Endothelial cell of umbilical vein (primary cell): ENCODE measurements at regions not wholly inside any gene's neighbourhood (a gene's known extent, or its start where the extent isn't known, plus 50 kb on each side); places are given as distances from the start of the nearest gene placed in this dataset.

Experiments used
- BruUV-seq: library from RNA; stranded (reverse); fragments of 400-500 nt; replicated peaks from 2 replicates; lab custom pipeline; 2021; lab: Mats Ljungman, UMichigan
- CTCF ChIA-PET: fragments of 300-600, 350-600 bp; sonication (Branson Sonifier 250); formaldehyde crosslinking; loops from one replicate; lab custom pipeline; 2021; ENCODE audit warnings: antibody characterized with exemption, inconsistent platforms; lab: Charles Lee
- POLR2A ChIA-PET: fragments of 300-600, 350-600 bp; sonication (Branson Sonifier 250); formaldehyde crosslinking; loops from one replicate; lab custom pipeline; 2021; ENCODE audit warnings: antibody characterized with exemption, inconsistent platforms; lab: Charles Lee
- DNase-seq: peaks from one replicate; pipeline ENCODE4 v3.0.0-alpha.2; 2011; ENCODE audit warnings: low read depth, low spot score
- FAIRE-seq: peaks from 2 replicates; lab custom pipeline; 2011; peaks lifted over from hg19 to GRCh38; lab: Jason Lieb, UNC
- H2AFZ ChIP-seq: 2 replicates; pipeline ENCODE4 v1.6.0; 2012; ENCODE audit warnings: low read depth, low read length, control low read depth, inconsistent platforms
- H3K27ac ChIP-seq: 2 replicates; pipeline ENCODE4 v1.5.1; 2011; ENCODE audit warnings: low read depth, mild to moderate bottlenecking, control low read depth, low read length, moderate library complexity; ENCODE audit not compliant: insufficient read depth
- H3K27me3 ChIP-seq, 2 experiments: 2 replicates each; pipeline versions ENCODE4 v1.6.0 to v1.6.1; 2011; ENCODE audit warnings: low read length in 2 of 2, mixed read lengths in 1 of 2; ENCODE audit not compliant: control insufficient read depth in 2 of 2, insufficient read depth in 2 of 2
- H3K36me3 ChIP-seq, 2 experiments: 2 replicates in 1 of 2; 3 replicates in 1 of 2; pipeline ENCODE4 v1.5.1; 2011; ENCODE audit warnings: low read length in 2 of 2, mild to moderate bottlenecking in 1 of 2, moderate library complexity in 1 of 2; ENCODE audit not compliant: control insufficient read depth in 2 of 2, insufficient read depth in 2 of 2; ENCODE audit errors: extremely low read depth in 1 of 2
- H3K4me1 ChIP-seq: 3 replicates; pipeline ENCODE4 v1.5.1; 2011; ENCODE audit warnings: mild to moderate bottlenecking, low read length; ENCODE audit not compliant: control insufficient read depth, insufficient read depth; ENCODE audit errors: extremely low read depth
- H3K4me2 ChIP-seq: 2 replicates; pipeline ENCODE4 v1.6.1; 2011; ENCODE audit warnings: low read length, control low read depth, mixed read lengths; ENCODE audit not compliant: insufficient read depth
- H3K4me3 ChIP-seq, 3 experiments: fragments of 200-600 bp in 1 of 3; sonication (generic), shearing (Covaris generic) in 1 of 3; replicated peaks in 1 of 3; 2 replicates each; pipeline ENCODE4 v1.5.1; 2011 to 2016; ENCODE audit warnings: control low read depth in 3 of 3, low read length in 3 of 3, mild to moderate bottlenecking in 2 of 3, inconsistent platforms in 1 of 3, low read depth in 1 of 3, moderate library complexity in 1 of 3; ENCODE audit not compliant: insufficient read depth in 1 of 3
- H3K79me2 ChIP-seq: 2 replicates; pipeline ENCODE4 v1.6.0; 2012; ENCODE audit warnings: low read length, inconsistent platforms; ENCODE audit not compliant: control insufficient read depth, insufficient read depth
- H3K9ac ChIP-seq: replicated peaks from 2 replicates; pipeline ENCODE3; 2011; ENCODE audit warnings: low read length, control low read depth; ENCODE audit not compliant: insufficient read depth; ENCODE audit errors: extremely low read depth
- H3K9me1 ChIP-seq: replicated peaks from 3 replicates; pipeline ENCODE4 v1.6.0; 2011; ENCODE audit warnings: mild to moderate bottlenecking, low read length; ENCODE audit not compliant: control insufficient read depth, insufficient read depth; ENCODE audit errors: extremely low read depth
- H3K9me3 ChIP-seq: replicated peaks from 2 replicates; pipeline ENCODE4 v1.5.1; 2012; ENCODE audit warnings: low read length, inconsistent platforms; ENCODE audit not compliant: control insufficient read depth, insufficient read depth
- H4K20me1 ChIP-seq: replicated peaks from 2 replicates; pipeline ENCODE3; 2011; ENCODE audit warnings: mild to moderate bottlenecking, low read length; ENCODE audit not compliant: control insufficient read depth, insufficient read depth; ENCODE audit errors: extremely low read depth
- CTCF ChIP-seq, 2 donors: IDR thresholded peaks; 1 replicate in 1 of 2; 2 replicates in 1 of 2; pipeline ENCODE4 v1.5.1; 2011; ENCODE audit warnings: low read length in 2 of 2, mild to moderate bottlenecking in 2 of 2, moderate library complexity in 2 of 2, control low read depth in 1 of 2, inconsistent platforms in 1 of 2, low read depth in 1 of 2; ENCODE audit not compliant: insufficient read depth in 1 of 2; ENCODE audit errors: extremely low read depth in 1 of 2
- EZH2 ChIP-seq: IDR thresholded peaks from 2 replicates; pipeline ENCODE4 v1.6.1; 2012; ENCODE audit warnings: borderline replicate concordance, low read depth, mild to moderate bottlenecking, moderate library complexity, low read length, inconsistent platforms; ENCODE audit not compliant: severe bottlenecking
- FOS ChIP-seq: IDR thresholded peaks from 2 replicates; pipeline ENCODE4 v1.6.1; 2011; ENCODE audit warnings: mild to moderate bottlenecking, low read length, moderate library complexity, borderline replicate concordance; ENCODE audit not compliant: insufficient read depth
- POLR2AphosphoS5 ChIP-seq: IDR thresholded peaks from 2 replicates; pipeline ENCODE4 v1.6.1; 2012; ENCODE audit warnings: low read depth, mild to moderate bottlenecking, control low read depth, low read length, moderate library complexity; ENCODE audit not compliant: insufficient read depth
- dilution Hi-C: fragments of 300-500 bp; cut with MboI; formaldehyde crosslinking; loops from one replicate; pipeline ENCODE4 v1.15.0; 2019; ENCODE audit warnings: low sequenced_read_pairs; ENCODE audit not compliant: extremely low pct_ligation_motif_present
- intact Hi-C: fragments of 100-400 bp; cut with micrococcal nuclease; formaldehyde crosslinking; loops from one replicate; pipeline ENCODE4 v1.10.0; 2022

DNA sequence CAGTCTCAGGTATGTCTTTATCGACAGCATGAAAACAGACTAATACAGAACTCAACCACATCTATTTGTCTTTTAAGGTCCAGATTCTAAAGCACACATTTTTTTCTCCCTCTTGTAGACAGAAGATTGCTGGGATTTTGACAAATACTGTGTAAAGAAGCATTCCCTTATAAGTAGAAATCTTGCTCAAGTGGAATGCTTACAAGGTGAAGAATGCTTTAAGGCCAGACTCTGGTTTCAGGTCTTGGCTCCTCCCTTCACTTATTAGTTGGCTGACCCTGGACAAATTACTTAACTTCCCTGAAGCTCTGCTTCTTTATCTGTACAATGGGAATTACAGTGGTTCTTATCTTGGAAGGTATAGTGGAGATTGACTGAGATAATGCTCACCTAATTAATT lies 242.3 kb upstream of the IRX5 start:
- dilution Hi-C loops = no loop called here
- no TSS peak for BruUV-seq
- no peaks in the 10 kb centered on the region for H3K9me1 ChIP-seq

More for the DNA sequence above, 242.3 kb upstream of the IRX5 start:
- Histone ChIP-seq H4K20me1 (no peaks in the 10 kb centered on the region), H3K4me1 (no peaks in the 10 kb centered on the region), H3K27ac (no peak overlapping the region), H3K9ac (no peak overlapping the region), H3K9me3 (peaks cover 2% of the 10 kb centered on the region), H3K79me2 (no peaks in the 10 kb centered on the region), H2AFZ (no peak overlapping the region), H3K4me2 (no peak overlapping the region), H3K4me3 (no peak overlapping the region), H3K36me3 (no peaks in the 10 kb centered on the region), H3K27me3 (no peaks in the 10 kb centered on the region)
- intact Hi-C loops = no loop called here
- no peak for FAIRE-seq
- POLR2A ChIA-PET = no interaction called here
- DNase-seq = no peak
- TF ChIP-seq FOS (no peak), POLR2AphosphoS5 (no peak), CTCF (IDR thresholded peaks at IDR 0.05; ENCODE audit: extremely low read depth in 1 of 2, insufficient read depth in 1 of 2, low read depth in 1 of 2, low read length in 2 of 2) (no peak), EZH2 (no peak)
- CTCF ChIA-PET = no interaction called here
